ENCODE measurements at regions not wholly inside any gene's neighbourhood (a gene's known extent, or its start where the extent isn't known, plus 50 kb on each side); places are given as distances from the start of the nearest gene placed in this dataset.
A peak's percentile ranks its signal among the peaks of the same experiment; 100 is the strongest.

DNA sequence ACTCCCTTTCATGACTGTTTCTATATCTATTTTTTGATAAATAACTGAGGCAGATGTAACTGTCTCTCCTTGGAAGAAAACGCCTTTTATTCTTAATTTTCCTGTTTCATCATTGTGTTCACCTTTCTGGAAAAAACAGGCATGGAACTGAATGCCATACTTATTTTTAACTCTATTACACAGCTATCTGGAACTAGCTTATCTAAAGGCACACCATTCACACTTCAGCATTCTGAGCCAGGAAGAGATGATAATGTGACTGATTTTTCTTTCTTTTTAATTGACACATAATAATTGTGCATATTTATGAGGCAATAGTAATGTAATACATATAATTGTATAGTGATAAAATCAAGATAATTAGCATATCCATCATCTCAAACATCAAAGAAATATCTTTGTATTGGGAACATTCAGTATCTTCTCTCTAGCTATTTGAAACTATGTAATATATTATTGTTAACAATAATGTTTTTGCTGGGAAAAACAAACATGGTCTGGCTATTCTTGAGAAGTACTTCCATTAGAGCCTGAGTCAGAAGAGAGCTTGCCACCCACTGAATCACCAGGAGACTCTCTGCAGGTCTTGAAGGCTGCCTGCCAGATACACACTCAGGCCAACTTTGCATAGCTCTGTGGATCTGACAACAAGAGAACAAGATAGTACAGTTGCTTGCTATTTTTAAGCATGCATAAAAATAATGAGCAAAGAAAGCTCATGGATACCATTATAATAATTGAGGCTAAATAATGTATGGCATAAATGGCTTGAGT is 501.0 kb upstream of the EDIL3 start:
- Histone ChIP-seq H3K4me3 (no peak overlapping the region), H3K36me3 (no peaks in the 10 kb centered on the region), H3K9me3 (peaks cover 0 to 2% of the 10 kb centered on the region in 2 donors), H3K27me3 (no peaks in the 10 kb centered on the region), H3K4me1 (no peaks in the 10 kb centered on the region), H3K27ac (no peak overlapping the region)
- no peak for DNase-seq
- TF ChIP-seq, protein P1, sequence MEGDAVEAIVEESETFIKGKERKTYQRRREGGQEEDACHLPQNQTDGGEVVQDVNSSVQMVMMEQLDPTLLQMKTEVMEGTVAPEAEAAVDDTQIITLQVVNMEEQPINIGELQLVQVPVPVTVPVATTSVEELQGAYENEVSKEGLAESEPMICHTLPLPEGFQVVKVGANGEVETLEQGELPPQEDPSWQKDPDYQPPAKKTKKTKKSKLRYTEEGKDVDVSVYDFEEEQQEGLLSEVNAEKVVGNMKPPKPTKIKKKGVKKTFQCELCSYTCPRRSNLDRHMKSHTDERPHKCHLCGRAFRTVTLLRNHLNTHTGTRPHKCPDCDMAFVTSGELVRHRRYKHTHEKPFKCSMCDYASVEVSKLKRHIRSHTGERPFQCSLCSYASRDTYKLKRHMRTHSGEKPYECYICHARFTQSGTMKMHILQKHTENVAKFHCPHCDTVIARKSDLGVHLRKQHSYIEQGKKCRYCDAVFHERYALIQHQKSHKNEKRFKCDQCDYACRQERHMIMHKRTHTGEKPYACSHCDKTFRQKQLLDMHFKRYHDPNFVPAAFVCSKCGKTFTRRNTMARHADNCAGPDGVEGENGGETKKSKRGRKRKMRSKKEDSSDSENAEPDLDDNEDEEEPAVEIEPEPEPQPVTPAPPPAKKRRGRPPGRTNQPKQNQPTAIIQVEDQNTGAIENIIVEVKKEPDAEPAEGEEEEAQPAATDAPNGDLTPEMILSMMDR (IDR thresholded peaks at IDR 0.05): no peak
- intact Hi-C loops (cut with DNase I): no loop called here
- peak; percentile 64 for ATAC-seq

DNA sequence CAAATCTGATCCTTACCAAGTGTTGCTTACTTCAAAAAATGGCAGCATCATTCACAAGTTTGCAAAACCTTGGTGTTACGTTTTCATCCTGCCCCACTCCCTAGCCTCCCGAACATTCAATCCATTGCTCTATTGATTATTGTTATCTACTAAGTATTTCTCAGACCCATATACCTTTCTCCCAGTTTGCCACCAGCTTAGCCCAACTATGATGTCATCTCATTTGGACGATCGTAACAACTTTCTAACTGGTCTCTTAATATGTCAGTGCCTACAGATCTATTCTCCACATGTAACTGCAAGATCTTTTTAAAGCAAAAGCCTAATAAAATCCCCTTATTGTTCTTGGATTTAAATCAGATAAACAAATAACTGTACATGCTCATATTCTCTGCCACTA is 497.1 kb upstream of the EDIL3 start:
- Histone ChIP-seq H3K27me3 (no peaks in the 10 kb centered on the region), H3K27ac (no peak overlapping the region), H3K36me3 (no peaks in the 10 kb centered on the region), H3K4me3 (no peak overlapping the region), H3K9me3 (no peaks in the 10 kb centered on the region), H3K4me1 (no peaks in the 10 kb centered on the region)
- DNase-seq (no peak), ATAC-seq (no peak)
- intact Hi-C loops (cut with DNase I): no loop called here
- TF ChIP-seq, protein P1 (IDR thresholded peaks at IDR 0.05): no peak

DNA sequence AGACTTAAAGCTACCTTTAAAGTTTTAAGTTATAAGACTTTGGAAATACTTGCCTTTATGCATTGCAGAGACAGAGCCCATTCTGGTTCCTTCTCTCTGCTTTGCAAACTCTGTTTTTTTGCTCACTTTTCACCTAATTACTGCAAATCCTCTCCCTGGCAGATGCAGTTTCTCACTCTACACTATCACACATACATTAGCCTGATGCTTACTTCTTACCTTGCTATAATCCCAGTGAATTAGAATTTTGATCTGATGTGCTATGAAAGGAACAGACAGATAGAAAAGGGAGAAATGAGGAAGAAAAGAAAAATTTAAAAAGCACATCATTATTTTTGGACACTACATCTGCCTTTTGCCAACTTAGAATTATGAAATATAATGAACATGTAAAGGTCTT is 489.5 kb upstream of the EDIL3 start:
- no peak for ATAC-seq
- peak in 2 of 4 donors; percentile 55 to 65 for DNase-seq
- Histone ChIP-seq H3K36me3 (no peaks in the 10 kb centered on the region), H3K9me3 (no peaks in the 10 kb centered on the region), H3K4me3 (no peak overlapping the region), H3K4me1 (no peaks in the 10 kb centered on the region), H3K27me3 (no peaks in the 10 kb centered on the region), H3K27ac (no peak overlapping the region)
- TF ChIP-seq, protein P1 (IDR thresholded peaks at IDR 0.05): no peak
- intact Hi-C loops (cut with DNase I): no loop called here

DNA sequence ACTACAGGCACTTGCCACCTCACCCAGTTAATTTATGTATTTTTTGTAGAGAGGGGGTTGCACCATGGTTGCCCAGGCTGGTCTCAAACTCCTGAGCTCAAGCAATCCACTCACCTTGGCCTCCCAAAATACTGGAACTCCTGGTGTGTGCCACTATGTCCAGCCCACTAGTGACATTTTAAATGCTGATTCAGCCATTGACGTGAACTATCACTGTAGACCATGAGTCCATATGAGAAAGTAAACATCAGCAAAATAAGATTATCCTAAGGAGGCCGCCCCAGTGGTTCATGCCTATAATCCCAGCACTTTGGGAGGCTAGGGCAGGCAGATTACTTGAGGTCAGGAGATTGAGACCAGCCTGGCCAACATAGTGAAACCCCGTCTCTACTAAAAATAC is 488.1 kb upstream of the EDIL3 start:
- H3K4me3 ChIP-seq: no peak overlapping the region
- no peak overlapping the region for H3K27ac ChIP-seq
- H3K9me3 ChIP-seq: no peaks in the 10 kb centered on the region
- H3K36me3 ChIP-seq: no peaks in the 10 kb centered on the region
- DNase-seq (no peak), ATAC-seq (no peak)
- intact Hi-C loops (cut with DNase I): no loop called here
- no peaks in the 10 kb centered on the region for H3K4me1 ChIP-seq
- H3K27me3 ChIP-seq: no peaks in the 10 kb centered on the region
- TF ChIP-seq, protein P1 (IDR thresholded peaks at IDR 0.05): no peak

DNA sequence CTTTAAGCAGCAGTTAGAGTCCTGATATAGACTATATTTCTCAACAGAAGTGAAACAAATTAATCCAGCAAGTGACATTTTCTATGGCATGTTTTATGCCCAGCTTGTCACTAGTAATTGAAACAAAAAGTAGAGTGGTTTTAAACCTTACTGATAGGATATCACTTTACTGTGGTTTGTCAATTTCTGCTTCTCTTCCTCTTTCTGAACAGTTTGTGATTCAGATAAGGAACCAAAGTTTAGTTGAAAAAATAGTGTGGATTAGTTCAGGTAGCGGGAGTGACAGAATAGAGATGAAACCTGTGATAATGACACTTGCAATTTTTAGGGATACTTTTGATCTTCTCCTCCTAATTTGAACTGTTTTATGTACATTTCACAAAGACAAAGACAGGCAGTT is 485.7 kb upstream of the EDIL3 start:
- Histone ChIP-seq H3K36me3 (no peaks in the 10 kb centered on the region), H3K9me3 (no peaks in the 10 kb centered on the region), H3K4me1 (no peaks in the 10 kb centered on the region), H3K27me3 (no peaks in the 10 kb centered on the region), H3K4me3 (no peak overlapping the region), H3K27ac (no peak overlapping the region)
- no peak for DNase-seq
- ATAC-seq: no peak
- intact Hi-C loops (cut with DNase I): no loop called here
- TF ChIP-seq, protein P1 (IDR thresholded peaks at IDR 0.05): no peak
